Ovary (tissue), 3 donors: ENCODE measurements at regions not wholly inside any gene's neighbourhood (a gene's known extent, or its start where the extent isn't known, plus 50 kb on each side); places are given as distances from the start of the nearest gene placed in this dataset.

Source experiments
- EP300 ChIP-seq: sonication (generic); formaldehyde crosslinking; IDR thresholded peaks from one replicate; pipeline ENCODE4 v1.6.1; 2017; ENCODE audit warnings: antibody characterized with exemption
- POLR2A ChIP-seq: fragments of 450-650 bp; IDR thresholded peaks from one replicate; pipeline ENCODE4 v1.6.1; 2017; ENCODE audit warnings: antibody characterized with exemption, mild to moderate bottlenecking, moderate library complexity
- TF ChIP-seq, protein P1 (sequence below), 3 donors: fragments of 450-650 bp in 2 of 3; fragments of 200-600 bp in 1 of 3; IDR thresholded peaks; one replicate each; pipeline versions ENCODE4 v1.5.1 to v1.8.0; 2016 to 2022; ENCODE audit warnings: antibody characterized with exemption in 3 of 3, mild to moderate bottlenecking in 1 of 3
- donor health status: DM: no; HTN: no; CAD: no.

DNA sequence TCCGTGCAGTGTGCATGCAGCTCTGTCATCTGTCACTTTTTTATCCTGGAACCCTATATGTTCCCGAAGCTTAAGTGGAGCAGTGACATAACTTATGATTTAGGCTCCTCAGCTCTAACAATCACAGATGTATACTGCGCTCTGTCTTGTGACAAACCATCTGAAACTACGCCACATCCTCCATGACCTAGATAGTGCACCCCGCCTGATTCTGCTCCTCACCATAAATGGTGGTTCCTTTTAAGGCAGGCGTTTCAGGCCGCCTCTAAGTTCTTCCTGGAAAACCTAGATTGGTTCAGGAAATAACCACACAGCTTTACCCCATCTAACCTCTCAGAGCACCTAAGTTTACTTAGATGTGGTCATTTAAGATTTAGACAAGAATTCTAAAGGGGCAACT is 372.0 kb downstream of the CDH10 start:
- TF ChIP-seq, protein P1, sequence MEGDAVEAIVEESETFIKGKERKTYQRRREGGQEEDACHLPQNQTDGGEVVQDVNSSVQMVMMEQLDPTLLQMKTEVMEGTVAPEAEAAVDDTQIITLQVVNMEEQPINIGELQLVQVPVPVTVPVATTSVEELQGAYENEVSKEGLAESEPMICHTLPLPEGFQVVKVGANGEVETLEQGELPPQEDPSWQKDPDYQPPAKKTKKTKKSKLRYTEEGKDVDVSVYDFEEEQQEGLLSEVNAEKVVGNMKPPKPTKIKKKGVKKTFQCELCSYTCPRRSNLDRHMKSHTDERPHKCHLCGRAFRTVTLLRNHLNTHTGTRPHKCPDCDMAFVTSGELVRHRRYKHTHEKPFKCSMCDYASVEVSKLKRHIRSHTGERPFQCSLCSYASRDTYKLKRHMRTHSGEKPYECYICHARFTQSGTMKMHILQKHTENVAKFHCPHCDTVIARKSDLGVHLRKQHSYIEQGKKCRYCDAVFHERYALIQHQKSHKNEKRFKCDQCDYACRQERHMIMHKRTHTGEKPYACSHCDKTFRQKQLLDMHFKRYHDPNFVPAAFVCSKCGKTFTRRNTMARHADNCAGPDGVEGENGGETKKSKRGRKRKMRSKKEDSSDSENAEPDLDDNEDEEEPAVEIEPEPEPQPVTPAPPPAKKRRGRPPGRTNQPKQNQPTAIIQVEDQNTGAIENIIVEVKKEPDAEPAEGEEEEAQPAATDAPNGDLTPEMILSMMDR (IDR thresholded peaks at IDR 0.05), result no peak
- no peak for TF ChIP-seq EP300
- no peak for TF ChIP-seq POLR2A
